ENCODE measurements at regions not wholly inside any gene's neighbourhood (a gene's known extent, or its start where the extent isn't known, plus 50 kb on each side); places are given as distances from the start of the nearest gene placed in this dataset.

DNA sequence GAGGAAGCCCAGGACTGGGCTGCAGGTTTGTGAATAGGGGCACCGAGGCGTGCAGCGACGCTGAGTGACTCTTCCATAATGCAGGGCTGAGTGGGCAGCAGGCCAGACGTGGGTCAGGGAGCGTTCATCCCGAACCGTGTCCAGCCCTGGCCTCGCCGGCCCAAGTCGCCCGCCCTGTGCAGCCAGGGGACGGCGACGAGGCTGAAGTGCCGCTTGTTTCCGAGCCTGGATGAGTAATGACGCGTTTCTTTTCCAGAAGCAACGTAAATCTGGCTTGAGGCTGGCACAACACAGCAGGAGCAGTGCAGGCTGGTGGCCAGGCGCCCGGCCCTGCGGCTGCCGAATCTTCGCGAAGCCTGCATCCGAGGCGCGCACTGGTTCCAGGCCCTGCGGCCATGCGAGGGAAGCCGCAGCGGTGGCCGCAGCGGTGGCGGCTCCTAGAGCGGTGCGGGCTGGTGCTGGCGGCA, 74.0 kb upstream of the SEC61G start:
- TF ChIP-seq YY1 (IDR thresholded peaks at IDR 0.05; ENCODE audit: low read depth) (0 out of 2 replicates have a peak, but pooled peaks have one; percentile 36), ZBTB7A (IDR thresholded peaks at IDR 0.05; ENCODE audit: low read depth) (no peak), TEAD4 (IDR thresholded peaks at IDR 0.05) (0 out of 2 replicates have a peak, but pooled peaks have one; percentile 40), CREB1 (IDR thresholded peaks at IDR 0.05; ENCODE audit: low read depth) (no peak), EP300 (IDR thresholded peaks at IDR 0.05; ENCODE audit: borderline replicate concordance) (peak; percentile 79), TAF1 (IDR thresholded peaks at IDR 0.05; ENCODE audit: low read depth) (no peak), RAD21 (IDR thresholded peaks at IDR 0.05; ENCODE audit: low read depth) (peak; percentile 2; the same call in 1 of the 2 replicates), TCF12 (IDR thresholded peaks at IDR 0.05; ENCODE audit: low read depth) (peak; percentile 89), CEBPB (IDR thresholded peaks at IDR 0.05) (peak; percentile 19; the same call in 1 of the 2 replicates), FOXM1 (IDR thresholded peaks at IDR 0.05; ENCODE audit: borderline replicate concordance, low read depth) (peak; percentile 55; the same call in 1 of the 2 replicates), EGR1 (IDR thresholded peaks at IDR 0.05) (no peak), NFIC (IDR thresholded peaks at IDR 0.05) (peak; percentile 89)
- TF ChIP-seq, protein P1, sequence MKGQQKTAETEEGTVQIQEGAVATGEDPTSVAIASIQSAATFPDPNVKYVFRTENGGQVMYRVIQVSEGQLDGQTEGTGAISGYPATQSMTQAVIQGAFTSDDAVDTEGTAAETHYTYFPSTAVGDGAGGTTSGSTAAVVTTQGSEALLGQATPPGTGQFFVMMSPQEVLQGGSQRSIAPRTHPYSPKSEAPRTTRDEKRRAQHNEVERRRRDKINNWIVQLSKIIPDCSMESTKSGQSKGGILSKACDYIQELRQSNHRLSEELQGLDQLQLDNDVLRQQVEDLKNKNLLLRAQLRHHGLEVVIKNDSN (IDR thresholded peaks at IDR 0.05), result no peak
- TF ChIP-seq, protein P2, sequence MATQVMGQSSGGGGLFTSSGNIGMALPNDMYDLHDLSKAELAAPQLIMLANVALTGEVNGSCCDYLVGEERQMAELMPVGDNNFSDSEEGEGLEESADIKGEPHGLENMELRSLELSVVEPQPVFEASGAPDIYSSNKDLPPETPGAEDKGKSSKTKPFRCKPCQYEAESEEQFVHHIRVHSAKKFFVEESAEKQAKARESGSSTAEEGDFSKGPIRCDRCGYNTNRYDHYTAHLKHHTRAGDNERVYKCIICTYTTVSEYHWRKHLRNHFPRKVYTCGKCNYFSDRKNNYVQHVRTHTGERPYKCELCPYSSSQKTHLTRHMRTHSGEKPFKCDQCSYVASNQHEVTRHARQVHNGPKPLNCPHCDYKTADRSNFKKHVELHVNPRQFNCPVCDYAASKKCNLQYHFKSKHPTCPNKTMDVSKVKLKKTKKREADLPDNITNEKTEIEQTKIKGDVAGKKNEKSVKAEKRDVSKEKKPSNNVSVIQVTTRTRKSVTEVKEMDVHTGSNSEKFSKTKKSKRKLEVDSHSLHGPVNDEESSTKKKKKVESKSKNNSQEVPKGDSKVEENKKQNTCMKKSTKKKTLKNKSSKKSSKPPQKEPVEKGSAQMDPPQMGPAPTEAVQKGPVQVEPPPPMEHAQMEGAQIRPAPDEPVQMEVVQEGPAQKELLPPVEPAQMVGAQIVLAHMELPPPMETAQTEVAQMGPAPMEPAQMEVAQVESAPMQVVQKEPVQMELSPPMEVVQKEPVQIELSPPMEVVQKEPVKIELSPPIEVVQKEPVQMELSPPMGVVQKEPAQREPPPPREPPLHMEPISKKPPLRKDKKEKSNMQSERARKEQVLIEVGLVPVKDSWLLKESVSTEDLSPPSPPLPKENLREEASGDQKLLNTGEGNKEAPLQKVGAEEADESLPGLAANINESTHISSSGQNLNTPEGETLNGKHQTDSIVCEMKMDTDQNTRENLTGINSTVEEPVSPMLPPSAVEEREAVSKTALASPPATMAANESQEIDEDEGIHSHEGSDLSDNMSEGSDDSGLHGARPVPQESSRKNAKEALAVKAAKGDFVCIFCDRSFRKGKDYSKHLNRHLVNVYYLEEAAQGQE (IDR thresholded peaks at IDR 0.05; ENCODE audit: low read depth), result no peak
- TF ChIP-seq, protein P3, sequence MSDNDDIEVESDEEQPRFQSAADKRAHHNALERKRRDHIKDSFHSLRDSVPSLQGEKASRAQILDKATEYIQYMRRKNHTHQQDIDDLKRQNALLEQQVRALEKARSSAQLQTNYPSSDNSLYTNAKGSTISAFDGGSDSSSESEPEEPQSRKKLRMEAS (IDR thresholded peaks at IDR 0.05), result peak; percentile 95

DNA sequence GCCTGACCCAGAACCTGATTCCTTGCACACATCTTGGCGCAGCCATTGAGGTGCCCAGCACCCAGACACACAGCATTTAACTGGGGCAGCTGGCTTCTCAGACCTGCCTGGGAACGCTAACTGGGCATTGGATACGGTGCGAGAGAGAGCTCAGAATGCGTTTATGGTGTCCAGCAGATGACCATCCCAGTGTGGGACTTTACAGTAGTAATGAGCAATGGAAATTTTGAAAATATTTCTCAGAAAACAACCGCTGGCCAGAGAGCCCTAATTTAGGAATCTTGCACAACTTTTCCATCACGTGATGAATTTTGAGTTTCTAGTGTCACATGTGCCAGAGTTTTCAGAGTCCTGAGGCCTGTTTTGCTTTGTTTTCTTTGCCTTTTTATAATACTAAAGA, 78.2 kb upstream of the SEC61G start:
- TF ChIP-seq NFIC (IDR thresholded peaks at IDR 0.05), result no peak
- TF ChIP-seq TEAD4 (IDR thresholded peaks at IDR 0.05), result no peak
- no peak for TF ChIP-seq YY1 (IDR thresholded peaks at IDR 0.05; ENCODE audit: low read depth)
- no peak for TF ChIP-seq CREB1 (IDR thresholded peaks at IDR 0.05; ENCODE audit: low read depth)
- no peak for TF ChIP-seq ZBTB7A (IDR thresholded peaks at IDR 0.05; ENCODE audit: low read depth)
- no peak for TF ChIP-seq TCF12 (IDR thresholded peaks at IDR 0.05; ENCODE audit: low read depth)
- TF ChIP-seq FOXM1 (IDR thresholded peaks at IDR 0.05; ENCODE audit: borderline replicate concordance, low read depth), result no peak

DNA sequence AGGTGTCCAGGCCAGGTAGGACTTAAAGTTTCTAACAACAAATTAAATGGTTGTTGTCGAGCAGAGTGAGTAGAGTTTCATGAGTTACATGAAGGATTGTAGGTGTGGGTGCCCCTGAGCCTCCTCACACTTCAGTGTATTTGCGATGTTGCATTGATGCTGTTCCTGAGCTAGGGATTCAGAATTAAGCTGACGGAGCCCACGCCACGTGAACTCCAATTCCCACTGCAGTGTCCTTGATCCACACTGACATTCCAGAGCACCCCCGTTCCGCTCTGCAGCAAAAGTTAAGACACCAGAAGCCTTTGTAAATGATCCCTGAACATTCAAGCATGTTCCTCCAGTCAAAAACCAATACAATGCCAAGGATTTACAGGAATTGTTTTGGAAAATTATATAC, 78.8 kb upstream of the SEC61G start:
- TF ChIP-seq YY1 (IDR thresholded peaks at IDR 0.05; ENCODE audit: low read depth) (no peak), ZBTB7A (IDR thresholded peaks at IDR 0.05; ENCODE audit: low read depth) (no peak), TAF1 (IDR thresholded peaks at IDR 0.05; ENCODE audit: low read depth) (no peak), CREB1 (IDR thresholded peaks at IDR 0.05; ENCODE audit: low read depth) (no peak), FOXM1 (IDR thresholded peaks at IDR 0.05; ENCODE audit: borderline replicate concordance, low read depth) (no peak), TCF12 (IDR thresholded peaks at IDR 0.05; ENCODE audit: low read depth) (no peak), NFIC (IDR thresholded peaks at IDR 0.05) (no peak), RAD21 (IDR thresholded peaks at IDR 0.05; ENCODE audit: low read depth) (no peak), TEAD4 (IDR thresholded peaks at IDR 0.05) (no peak), CEBPB (IDR thresholded peaks at IDR 0.05) (no peak)
- TF ChIP-seq, protein P1 (IDR thresholded peaks at IDR 0.05), result no peak
- TF ChIP-seq, protein P2 (IDR thresholded peaks at IDR 0.05; ENCODE audit: low read depth), result no peak
- TF ChIP-seq, protein P3 (IDR thresholded peaks at IDR 0.05), result no peak

DNA sequence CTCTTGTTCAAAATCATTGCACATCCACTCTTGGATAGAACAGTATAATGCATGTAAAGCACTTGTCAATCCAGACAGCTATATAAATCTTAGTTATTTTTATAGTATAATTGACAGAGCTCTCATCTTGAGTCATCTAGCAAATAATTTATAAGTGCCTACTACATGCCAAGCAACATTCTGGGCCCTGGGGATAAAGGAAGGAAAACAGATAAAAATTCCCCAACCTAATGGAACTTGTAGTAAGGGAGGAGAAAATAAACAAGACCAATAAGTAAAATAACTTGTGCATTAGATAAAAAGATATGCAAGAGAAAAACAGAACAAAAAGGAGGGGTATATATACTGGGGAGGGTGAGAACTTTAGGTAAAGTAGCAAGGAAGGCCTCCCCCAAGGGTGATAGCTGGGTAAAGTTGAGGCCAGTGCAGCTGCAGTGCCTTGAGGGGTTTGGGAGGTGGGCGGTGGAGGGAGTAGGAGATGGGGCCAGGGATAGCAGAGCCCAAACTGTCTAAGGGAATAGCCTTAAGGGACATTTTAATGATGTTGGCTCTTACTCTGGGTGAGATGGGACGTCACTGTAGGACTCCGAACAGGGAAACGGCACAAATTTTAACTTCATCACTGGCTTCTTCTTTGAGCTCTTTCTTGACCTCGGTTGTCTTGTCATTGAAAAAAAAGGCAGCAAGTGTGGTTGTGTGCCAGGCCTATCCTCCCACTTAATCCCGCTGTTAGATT, 79.3 kb upstream of the SEC61G start:
- TF ChIP-seq TAF1 (IDR thresholded peaks at IDR 0.05; ENCODE audit: low read depth), result no peak
- TF ChIP-seq FOXM1 (IDR thresholded peaks at IDR 0.05; ENCODE audit: borderline replicate concordance, low read depth), result no peak
- TF ChIP-seq ZBTB7A (IDR thresholded peaks at IDR 0.05; ENCODE audit: low read depth), result no peak
- TF ChIP-seq, protein P2 (IDR thresholded peaks at IDR 0.05; ENCODE audit: low read depth), result no peak
- no peak for TF ChIP-seq NFIC (IDR thresholded peaks at IDR 0.05)
- no peak for TF ChIP-seq YY1 (IDR thresholded peaks at IDR 0.05; ENCODE audit: low read depth)
- TF ChIP-seq EGR1 (IDR thresholded peaks at IDR 0.05), result no peak
- TF ChIP-seq, protein P3 (IDR thresholded peaks at IDR 0.05), result no peak
- no peak for TF ChIP-seq RAD21 (IDR thresholded peaks at IDR 0.05; ENCODE audit: low read depth)
- no peak for TF ChIP-seq TEAD4 (IDR thresholded peaks at IDR 0.05)
- TF ChIP-seq TCF12 (IDR thresholded peaks at IDR 0.05; ENCODE audit: low read depth), result no peak
- no peak for TF ChIP-seq CEBPB (IDR thresholded peaks at IDR 0.05)
- no peak for TF ChIP-seq EP300 (IDR thresholded peaks at IDR 0.05; ENCODE audit: borderline replicate concordance)
- TF ChIP-seq, protein P1 (IDR thresholded peaks at IDR 0.05), result no peak
- no peak for TF ChIP-seq CREB1 (IDR thresholded peaks at IDR 0.05; ENCODE audit: low read depth)
